GM18858 (cell line): ENCODE measurements at regions not wholly inside any gene's neighbourhood (a gene's known extent, or its start where the extent isn't known, plus 50 kb on each side); places are given as distances from the start of the nearest gene placed in this dataset.
"Not testable (repeated sequence)": the region's sequence is repeated elsewhere in the genome, so short reads cannot be mapped to it uniquely, and the experiment has no call there.

ENCODE experiments used
- ATAC-seq: cut with Tn5 transposase; IDR thresholded peaks from one replicate; pipeline ENCODE4 v1.9.1; 2021; ENCODE audit not compliant: unreplicated experiment

DNA sequence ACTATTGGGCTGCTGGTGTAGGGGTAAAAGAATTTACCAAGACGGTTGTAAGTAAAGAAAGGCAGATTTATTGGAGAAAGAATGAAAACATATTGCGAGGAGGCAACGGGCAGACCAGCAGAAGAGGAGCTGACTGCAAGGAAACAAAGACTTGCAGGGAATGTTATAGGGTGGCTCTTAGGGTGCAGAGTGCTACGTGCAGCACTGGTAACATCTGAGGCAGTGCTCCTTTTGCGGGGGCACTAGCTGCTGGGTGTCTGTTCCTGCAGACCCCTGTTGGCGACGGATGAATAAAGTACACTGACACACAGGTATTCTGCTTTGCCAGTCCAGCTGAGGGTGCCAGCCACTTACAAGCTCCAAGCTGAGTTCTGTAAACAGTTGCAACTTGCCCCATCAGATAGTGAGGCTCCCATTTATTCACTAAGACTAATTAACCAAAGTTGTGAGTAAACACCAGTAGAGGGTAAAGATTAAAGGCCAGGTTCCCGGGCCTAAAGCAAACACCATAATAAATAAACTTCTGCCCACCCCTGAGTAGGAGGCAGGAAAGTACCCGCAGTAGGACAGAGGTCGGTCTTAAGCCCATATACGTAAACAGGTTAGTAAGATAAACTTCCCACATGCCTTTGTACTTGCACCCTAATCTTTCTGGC, 140.2 kb upstream of the KCNK1 start:
- ATAC-seq: no peak

DNA sequence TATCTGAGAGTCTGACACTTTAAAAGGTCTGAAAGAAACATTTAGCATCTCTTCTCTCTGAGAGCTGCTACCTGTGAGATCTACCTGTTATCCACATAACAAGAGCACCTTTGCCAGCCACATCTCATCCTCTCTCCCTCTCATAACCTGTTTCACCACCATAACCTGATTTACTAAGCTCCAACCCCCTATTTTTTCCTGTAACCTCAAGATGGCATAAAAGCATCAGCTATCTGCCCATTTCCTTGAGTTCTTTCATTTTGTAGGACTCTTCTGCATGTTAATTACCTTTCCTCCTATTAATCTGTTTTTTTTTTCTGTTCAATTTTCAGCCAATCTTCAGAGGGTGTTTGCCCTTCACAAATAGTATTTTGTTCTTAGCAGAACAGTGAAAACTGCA, 136.5 kb upstream of the KCNK1 start:
- ATAC-seq: no peak

DNA sequence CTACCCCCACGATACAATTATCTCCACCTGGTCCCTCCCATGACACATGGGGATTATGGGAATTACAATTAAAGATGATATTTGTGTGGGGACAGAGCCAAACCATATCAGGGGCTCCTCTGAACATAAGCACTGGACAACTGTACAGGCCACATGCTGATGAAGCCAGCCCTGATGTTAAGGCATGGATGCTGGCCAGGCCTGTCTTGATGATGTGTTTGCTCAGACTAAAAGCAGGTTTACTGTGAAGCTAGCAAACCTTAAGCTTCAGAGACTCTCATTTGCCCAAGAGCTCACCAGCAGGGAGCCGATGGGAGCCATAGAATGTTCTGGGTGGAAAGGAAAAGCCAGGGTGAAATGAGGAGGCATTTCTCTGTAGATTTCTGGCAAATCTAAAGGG, 135.3 kb upstream of the KCNK1 start:
- no peak for ATAC-seq

DNA sequence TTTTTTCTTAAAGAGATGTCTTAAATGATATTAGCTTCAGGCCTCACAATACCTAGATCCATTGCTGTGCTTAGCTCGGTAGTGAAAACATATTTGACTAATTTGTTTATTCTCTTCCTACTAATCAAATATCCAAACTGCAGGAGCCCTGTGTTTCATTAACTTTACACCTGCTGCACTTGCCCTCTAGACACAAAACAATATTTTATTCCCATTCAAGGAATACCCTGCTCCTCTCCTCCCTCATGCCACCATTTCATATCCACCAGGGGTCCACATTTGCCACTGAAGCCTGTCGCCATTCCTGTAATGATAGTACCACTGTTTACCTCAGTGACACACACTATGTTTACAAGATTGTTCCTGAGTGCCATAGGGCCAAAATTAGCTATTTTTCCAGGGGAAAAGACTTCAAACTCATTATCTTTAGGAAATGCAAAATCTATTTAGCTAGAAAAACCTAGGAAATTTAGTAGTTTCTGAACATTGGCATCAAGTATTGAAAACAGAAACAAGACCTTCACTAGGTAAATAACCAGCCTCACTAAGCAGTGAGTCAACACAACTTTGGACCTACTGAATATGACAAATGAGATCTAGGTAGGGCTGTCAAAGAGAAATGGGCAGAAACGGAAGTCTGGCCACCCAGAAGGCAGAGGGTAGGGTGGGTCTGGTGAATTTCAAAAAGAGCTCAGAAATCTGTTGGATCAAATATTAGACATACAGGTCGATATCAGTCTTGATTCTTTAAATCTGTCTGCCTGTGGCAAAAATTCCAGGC, 134.6 kb upstream of the KCNK1 start:
- ATAC-seq: no peak

DNA sequence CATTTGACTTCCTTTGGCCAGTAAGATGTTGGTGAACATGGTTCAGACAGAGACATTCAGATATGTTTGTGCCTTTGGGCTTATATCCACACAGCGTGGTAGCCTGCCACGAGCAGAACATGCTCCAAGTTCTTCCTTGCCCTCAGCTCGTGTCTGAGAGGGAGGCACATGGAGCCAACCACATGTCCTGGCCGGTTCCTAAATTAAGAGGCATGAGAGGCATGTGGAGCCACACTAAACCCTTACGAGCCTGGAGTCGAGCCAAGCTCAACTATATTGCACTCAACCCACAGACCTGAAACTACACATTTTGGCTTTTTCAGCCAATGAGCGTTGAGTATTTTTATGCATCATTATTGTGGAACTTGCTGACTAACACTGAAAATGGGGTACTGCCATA, 133.7 kb upstream of the KCNK1 start:
- no peak for ATAC-seq

DNA sequence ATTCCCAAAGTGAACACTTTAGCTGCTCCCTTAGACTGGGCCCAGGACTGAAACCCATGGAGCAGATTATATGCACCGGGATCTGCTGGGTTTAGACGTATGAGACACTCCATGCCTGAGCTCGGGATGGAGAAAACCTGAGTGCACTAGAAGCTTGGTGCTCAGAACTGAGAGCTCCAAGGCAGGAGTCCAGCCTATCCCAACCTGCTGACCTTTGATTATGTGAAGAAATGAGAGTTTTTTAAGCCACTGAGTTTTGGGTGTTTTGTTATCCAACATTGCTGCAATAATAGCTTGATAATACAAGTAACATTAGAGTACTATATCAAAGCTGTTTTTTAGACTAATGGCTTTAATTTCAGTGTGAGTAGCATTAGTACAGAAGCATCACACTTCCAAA, 131.5 kb upstream of the KCNK1 start:
- no peak for ATAC-seq

DNA sequence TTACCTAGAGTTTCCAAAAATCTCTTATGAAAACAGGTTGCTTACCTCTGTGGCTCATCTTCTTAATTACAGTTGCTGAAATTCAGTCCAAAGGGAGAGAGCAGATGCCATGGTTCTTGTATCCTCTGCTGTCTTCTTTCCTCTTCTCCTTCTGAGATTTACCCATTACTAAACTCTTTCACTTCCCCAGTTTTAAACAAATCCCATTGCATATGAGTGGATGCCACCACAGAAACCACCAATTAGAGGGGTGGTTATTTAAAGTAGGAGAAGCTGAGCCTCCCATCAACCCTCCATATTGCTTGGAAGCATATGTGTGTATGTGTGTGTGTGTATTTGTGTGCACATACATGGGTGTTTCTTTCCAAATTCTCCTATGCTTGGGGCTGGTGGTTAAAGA, 128.5 kb upstream of the KCNK1 start:
- no peak for ATAC-seq

DNA sequence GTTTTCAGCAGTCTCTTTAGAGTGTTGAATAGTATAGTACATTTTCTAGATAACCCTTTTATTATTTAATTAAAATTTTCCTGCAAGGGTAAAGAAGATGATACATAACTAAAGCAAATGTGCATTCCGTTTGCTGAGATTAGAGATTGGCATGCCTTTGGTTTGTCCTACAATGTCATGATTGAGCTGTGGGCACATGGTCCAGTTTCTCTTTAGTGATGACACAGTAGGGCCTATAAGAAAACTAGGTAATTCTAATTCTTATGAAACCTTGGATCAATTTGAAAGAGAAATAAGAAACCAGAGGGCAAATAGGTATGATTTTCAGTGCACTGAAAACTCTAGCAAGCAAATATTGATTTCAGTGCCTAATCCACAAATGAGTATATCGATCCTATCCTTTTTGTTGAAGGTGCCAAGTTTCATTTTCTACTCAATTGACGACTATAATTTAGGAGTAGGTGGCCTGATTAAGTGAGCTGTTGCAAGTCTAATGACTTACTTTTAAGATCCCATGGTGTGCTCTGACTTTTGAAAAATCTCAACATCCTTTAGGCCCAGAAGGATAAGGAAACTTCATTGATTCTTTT, 128.0 kb upstream of the KCNK1 start:
- no peak for ATAC-seq

DNA sequence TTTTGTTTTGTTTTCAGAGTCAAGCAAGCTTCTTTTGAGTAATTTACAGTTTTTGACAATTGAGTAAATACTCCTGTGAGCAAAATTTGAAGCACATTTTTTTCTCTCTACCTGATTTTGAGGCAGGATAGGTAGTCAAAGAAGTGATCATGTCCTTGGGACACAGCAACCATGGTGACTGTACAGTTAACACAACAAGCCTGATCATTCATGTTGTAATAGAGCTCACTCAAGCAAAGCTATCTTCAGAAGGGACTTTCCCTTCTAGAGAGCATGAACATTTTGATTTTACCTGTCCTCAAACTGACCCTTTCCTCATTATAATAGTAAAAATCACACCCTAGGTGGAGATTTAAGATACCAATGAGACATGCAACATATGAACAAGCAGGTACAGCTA, 126.5 kb upstream of the KCNK1 start:
- ATAC-seq: no peak

DNA sequence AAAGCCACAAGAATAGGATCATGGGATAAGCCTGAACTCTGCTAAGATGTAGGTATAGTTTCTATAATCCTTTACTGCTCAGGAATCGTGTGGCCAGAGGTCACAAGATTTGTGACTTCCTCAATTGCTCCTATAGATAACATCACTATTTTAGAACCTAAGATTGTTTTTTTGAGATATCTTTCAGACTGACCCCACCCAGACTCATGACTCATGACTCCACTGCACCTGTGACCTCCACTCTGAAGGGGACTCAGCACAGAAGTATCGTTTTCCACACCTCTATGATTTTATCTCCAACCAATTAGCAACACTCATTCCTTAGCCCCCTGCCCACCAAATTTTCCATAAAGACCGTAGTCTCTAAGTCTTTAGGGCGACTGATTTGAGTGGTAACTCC, 124.5 kb upstream of the KCNK1 start:
- ATAC-seq: no peak

DNA sequence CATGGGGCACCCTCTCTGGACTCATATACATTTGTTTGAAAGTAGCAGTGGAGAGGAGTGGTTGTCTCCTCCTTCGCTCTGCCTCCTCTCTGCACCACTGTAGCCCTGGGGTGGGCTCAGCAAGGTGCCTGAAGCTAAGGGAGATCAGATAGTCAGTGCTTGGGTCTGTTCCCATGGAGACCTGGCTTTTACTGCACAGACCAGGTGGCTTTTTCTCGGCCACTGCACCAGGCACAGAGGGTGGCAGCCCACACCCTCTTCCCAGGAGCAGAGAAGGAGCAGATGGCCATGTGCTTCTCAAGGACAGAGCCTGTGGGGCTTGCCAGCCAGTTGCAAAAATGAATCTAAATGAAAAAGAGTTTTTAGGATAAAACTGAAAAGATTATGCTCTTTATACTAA, 123.4 kb upstream of the KCNK1 start:
- ATAC-seq: no peak

DNA sequence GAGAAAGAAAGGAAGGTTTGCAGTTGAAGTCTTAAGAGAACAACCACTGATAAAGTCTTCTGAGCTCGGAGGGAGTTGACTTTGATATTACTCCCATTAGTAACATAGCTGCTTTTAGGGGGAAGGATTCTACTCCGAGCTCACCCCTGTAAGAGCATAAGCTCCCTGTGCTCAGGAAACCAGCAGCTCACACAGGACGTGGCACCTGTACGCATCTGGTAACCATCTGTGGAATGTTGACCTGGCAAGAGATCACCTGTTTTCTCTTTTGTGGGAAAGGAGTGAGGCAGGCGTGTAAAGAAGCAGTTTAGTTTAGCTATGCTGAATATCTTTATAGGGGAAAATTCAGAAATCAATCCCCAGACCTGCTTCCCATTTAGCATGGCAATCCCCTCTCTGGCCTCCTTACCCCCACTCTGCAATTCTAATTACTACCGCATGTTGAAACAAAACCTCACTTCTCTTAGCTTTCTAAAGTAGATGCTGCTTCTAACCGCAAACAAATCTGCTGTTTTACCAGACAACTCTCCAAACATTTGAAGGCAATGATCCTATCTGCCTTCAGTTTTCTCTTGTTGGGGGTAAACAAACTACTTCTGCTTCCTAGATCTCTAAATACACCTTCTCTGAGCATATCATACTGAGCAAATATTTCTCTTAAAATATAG, 121.8 kb upstream of the KCNK1 start:
- no peak for ATAC-seq

DNA sequence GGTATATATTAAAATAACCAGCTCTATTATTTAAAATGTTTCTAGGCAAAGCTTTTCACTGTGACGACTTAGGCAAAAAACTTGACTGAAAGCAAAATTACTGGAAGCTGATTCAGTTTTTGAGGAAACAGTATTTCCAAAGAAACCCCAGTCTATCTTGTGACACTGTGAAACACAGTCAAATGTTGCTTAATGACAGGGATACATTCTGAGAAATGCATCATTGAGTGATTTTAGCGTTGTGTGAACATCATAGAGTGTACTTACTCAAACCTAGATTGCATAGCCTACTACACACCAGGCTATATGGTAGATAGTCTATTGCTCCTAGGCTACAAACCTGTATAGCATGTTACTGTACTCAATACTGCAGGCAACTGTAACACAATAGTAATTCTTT, 116.9 kb upstream of the KCNK1 start:
- no peak for ATAC-seq

DNA sequence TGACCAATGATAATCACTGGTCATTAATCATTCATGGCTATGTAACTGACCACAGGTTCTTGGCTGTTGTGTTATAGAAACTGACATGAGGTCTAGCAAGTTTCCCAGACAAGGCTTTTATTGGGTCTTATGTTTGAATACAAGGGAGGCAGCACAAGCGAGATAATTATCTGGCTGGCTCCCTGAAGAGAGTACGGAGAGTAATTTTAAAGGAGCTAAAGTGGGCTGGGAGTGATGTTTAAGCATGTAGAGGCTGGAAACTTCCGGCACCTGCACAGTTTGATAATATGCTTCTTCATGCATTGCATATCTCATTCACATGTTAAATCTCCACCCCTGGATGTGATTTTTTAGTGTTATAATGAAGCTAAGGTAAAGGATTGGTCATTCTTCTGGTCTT, 116.2 kb upstream of the KCNK1 start:
- ATAC-seq: no peak

DNA sequence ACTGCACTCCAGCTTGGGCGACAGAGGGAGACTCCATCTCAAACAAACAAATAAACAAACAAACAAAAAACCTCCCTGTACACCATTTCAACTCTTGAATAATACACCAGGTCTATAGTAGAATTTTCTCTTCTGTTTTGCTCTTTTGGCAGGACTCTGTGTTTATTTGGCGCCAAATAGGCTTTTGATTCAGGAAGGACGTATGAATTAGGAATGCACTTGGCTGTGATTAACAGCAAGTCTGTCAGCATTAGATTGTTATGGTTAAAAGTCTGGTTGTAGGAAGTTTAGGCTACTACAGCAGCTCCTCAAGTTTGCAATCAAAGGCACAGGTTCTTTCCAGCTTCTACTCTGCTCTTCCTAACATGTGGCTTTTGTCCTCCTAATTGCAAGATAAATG, 113.8 kb upstream of the KCNK1 start:
- ATAC-seq: no peak

DNA sequence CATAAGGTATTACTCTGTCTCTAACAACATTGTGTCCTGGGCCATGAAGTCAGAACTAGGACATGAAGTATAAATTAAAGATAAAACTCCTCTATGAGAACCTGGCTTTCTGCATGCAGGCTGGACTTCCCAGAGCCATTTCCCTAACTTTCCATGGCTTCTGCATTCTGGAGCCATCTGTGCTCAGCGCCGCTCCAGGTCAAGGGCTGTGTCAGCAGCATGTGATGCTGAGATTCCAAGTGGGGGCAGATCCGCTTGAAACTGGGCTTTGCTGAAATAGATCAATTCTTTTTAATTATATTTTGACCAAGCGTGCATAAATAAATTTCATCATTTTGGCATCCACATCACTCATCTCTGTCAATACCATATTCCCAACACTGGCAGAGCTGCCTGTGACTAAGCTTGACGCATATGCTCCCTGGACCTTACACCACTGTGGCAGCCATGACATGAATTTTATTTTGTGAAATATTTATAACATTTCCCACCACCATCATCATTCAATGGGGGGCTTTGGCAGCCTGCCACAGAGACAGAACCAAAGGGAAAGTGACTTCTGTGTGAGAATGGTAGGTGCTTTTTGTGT, 110.4 kb upstream of the KCNK1 start:
- no peak for ATAC-seq

DNA sequence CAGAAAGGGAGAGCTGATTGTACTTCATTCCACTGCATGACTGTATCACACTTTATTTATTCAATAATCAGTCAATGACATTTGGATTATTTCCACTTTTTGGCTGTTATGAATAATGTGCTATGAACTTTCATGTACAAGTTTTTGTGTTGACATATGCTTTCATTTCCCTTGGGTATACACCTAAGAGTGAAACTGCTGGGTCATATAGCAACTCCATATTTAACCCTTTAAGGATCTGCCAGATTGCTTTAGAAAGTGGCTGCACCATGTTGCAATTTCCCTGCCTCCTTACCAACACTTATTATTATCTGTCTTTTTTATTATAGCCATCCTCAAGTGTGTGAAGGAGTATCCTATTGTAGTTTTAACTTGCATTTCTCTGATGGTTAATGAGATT, 108.8 kb upstream of the KCNK1 start:
- no peak for ATAC-seq

DNA sequence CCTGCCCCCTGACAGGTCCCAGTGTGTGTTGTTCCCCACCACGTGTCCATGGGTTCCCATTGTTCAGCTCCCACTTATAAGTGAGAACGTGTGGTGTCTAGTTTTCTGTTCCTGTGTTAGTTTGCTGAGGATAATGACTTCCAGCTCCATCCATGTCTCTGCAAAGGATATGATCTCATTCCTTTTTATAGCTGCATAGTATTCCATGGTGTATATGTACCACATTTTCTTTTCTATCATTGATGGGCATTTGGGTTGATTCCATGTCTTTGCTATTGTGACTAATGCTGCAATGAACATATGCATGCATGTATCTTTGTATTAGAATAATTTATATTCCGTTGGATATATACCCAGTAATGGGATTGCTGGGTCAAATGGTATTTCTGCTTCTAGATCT, 108.0 kb upstream of the KCNK1 start:
- not testable (repeated sequence) for ATAC-seq

DNA sequence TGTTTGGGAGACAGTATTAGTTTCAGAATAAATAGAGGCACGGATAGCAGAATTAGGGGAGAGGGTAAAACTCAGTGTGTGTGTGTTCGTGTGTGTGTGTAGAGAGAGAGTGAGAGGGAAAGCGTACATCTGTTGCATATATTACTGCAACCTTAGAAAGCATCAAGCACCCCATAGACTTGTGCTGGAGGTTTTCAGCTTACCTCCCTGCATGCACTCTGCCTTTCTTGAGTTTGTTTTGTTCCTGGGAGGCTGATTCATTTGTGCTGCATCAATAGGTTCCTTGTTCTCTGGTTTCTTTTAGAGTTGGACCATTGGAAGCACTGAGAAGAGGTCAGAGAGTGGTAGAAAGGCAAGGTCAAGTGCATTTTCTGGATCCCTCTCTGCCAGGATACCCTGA, 104.4 kb upstream of the KCNK1 start:
- ATAC-seq: no peak

DNA sequence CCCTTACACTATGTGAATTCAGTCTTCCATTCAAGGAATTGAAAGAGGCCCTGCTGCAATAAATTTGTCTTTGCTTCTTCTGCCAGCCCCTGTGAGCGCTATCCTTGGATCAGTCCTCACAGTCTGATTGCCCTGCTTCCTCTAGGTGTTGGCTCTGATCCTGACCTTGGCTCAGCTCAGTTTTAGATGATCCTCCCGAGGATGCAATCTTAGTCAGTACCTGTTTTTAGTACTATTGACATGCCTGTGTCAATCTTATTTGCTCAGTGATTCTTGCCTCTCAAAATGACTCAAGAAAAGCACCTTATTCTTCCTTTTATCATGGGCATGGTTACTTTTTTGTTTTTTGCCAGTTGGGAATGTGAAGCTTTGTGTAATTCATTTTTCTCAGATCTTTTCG, 101.4 kb upstream of the KCNK1 start:
- no peak for ATAC-seq

DNA sequence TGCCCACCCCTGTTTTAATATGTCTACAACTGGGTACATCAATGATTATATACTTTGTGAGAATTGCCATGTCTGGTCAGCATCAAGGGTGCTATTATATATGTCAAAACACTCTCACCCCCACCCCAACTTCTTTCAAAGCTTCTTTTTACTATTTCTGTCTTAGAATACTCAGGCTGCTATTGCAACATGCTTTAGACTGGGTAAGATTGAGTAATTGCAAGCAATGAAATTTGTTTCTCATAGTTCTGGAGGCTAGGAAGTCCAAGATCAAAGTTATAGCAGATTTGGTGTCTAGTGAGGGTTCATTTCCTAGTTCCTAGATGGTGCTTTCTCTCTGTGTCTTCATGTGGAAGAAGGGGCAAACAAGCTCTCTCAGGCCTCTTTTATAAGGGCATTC, 100.5 kb upstream of the KCNK1 start:
- no peak for ATAC-seq

DNA sequence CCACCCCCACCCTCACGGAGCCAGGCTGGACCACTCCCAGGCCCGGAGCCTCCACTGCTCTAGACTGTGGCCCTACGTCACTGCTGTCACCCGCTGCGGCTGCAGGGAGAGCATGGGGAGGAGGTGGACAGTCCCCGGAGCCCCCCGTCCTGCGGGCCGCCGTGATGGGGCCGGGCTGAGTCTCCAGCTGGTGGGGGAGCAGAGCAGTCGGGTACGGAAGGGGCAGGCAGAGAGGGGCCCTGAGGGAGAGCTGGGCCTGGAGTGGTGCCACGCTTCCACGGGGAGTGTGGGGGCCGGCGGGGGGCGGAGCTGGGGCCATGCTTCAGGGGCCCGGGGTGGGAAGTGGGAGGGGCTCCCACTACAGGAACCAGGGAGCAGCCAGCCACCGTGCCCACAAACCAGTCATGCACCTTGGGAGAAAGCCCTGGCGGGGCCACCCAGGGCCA, 98.9 kb upstream of the KCNK1 start:
- no peak for ATAC-seq
